ENCODE measurements at regions not wholly inside any gene's neighbourhood (a gene's known extent, or its start where the extent isn't known, plus 50 kb on each side); places are given as distances from the start of the nearest gene placed in this dataset.

DNA sequence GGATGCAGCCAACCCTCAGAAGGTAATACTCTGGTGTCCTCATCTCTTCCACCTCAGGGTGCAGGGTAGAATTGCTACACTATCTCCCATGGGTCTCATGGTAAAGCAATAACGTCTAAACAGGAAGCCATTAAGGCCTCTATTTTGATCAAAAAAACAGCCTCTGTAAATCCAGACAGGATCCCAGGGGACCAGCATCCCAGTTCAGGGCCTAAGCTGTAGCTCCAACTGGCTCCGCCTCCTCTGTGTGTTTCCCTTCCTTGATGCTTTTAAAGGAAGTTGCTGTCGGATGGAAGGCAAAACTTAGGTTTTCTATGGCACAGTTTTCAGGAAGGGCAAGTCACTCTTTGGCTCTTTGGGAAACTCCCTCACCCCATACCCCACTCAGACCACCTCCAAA is 222.0 kb downstream of the MAFB start:
- no peak for TF ChIP-seq CTCF (conservative IDR thresholded peaks at IDR 0.05; ENCODE audit: low read depth, low read length)
- H3K4me3 ChIP-seq (ENCODE audit: low read depth, low read length), result no peak overlapping the region
- no peak for DNase-seq (ENCODE audit: low read depth)

GRCh38 chr20:40464731-40465208 is 224.3 kb downstream of the MAFB start:
- no peak overlapping the region for H3K4me3 ChIP-seq (ENCODE audit: low read depth, low read length)
- no peak for DNase-seq (ENCODE audit: low read depth)
- no peak for TF ChIP-seq CTCF (conservative IDR thresholded peaks at IDR 0.05; ENCODE audit: low read depth, low read length)

GRCh38 chr20:40463171-40463570 is 225.9 kb downstream of the MAFB start:
- DNase-seq (ENCODE audit: low read depth), result no peak
- no peak overlapping the region for H3K4me3 ChIP-seq (ENCODE audit: low read depth, low read length)
- TF ChIP-seq CTCF (conservative IDR thresholded peaks at IDR 0.05; ENCODE audit: low read depth, low read length), result no peak

GRCh38 chr20:40462566-40462965 is 226.5 kb downstream of the MAFB start:
- no peak for DNase-seq (ENCODE audit: low read depth)
- TF ChIP-seq CTCF (conservative IDR thresholded peaks at IDR 0.05; ENCODE audit: low read depth, low read length), result no peak
- no peak overlapping the region for H3K4me3 ChIP-seq (ENCODE audit: low read depth, low read length)

DNA sequence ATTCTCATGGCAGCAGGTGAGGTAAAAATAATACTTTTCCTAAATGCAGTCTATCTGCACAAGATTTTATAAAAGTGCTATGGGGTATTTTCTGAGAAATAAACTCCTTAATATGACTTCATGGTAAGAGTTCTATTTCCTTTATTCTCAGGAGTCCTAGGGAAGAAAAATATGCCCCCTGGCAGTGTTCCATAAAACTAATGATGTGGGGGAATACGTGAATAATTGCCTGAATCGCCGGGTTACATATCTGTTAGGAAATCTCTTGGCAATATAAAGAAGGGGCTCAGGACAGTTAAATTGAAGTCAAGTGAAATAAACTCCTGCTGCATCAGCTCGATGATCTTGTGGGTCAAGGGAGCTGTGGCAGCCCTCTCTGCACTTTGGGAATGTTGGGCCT is 229.7 kb downstream of the MAFB start:
- TF ChIP-seq CTCF (conservative IDR thresholded peaks at IDR 0.05; ENCODE audit: low read depth, low read length), result no peak
- DNase-seq (ENCODE audit: low read depth), result no peak
- no peak overlapping the region for H3K4me3 ChIP-seq (ENCODE audit: low read depth, low read length)

DNA sequence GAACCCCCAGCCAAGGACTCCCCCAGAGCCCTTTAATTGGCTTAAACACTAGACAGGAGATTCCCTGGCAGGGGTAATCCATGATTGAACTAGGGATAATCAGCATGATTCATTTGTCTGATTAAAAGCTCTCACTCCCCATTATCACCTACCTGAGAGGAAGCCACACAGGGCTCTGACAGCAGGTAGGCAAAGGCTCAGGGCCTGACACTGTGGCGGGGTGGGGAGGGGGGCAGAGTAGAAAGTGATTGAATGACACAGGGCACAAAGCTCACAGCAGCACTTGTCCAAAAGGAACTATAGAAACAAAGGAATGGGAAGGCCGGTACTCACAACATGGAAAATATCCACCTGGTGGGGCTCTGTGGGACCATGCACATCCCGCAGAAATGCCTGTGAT is 231.6 kb downstream of the MAFB start:
- no peak for DNase-seq (ENCODE audit: low read depth)
- no peak for TF ChIP-seq CTCF (conservative IDR thresholded peaks at IDR 0.05; ENCODE audit: low read depth, low read length)

DNA sequence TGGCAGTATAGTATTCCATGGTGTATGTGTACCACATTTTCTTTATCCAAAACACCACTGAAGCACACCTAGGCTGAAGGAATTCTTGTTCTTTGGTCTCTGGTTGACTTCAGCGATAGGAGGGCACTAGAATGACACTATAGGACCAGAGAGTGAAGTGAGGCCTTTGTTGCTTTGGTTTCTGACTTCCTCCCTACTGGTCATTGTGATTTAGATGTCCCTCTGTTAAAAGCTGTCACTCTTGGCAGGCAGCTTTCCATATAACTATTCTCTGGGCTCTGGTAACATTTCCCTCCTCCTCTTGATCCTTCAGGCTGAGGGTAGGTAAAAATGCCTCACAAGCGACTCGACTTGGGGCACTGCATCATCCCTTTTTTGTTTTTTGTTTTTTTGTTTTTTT is 236.3 kb downstream of the MAFB start:
- H3K4me3 ChIP-seq (ENCODE audit: low read depth, low read length), result no peak overlapping the region
- no peak for TF ChIP-seq CTCF (conservative IDR thresholded peaks at IDR 0.05; ENCODE audit: low read depth, low read length)
- no peak for DNase-seq (ENCODE audit: low read depth)

More for the DNA sequence above, 231.6 kb downstream of the MAFB start:
- H3K4me3 ChIP-seq (ENCODE audit: low read depth, low read length), result no peak overlapping the region

Measured in epithelial cell of proximal tubule (primary cell).